Glutamatergic neuron (in vitro differentiated cells): ENCODE measurements at regions not wholly inside any gene's neighbourhood (a gene's known extent, or its start where the extent isn't known, plus 50 kb on each side); places are given as distances from the start of the nearest gene placed in this dataset.

Experiments used
- DNase-seq: peaks from one replicate; pipeline ENCODE4 v3.0.0; 2022
- H3K27ac Mint-ChIP-seq: one replicate; pipeline ENCODE4 v1.8.0; 2020; ENCODE audit warnings: mild to moderate bottlenecking, mixed read lengths, inconsistent platforms; ENCODE audit not compliant: unreplicated experiment
- H3K27me3 Mint-ChIP-seq: one replicate; pipeline ENCODE4 v1.8.0; 2020; ENCODE audit warnings: mild to moderate bottlenecking, moderate library complexity, mixed read lengths, inconsistent platforms; ENCODE audit not compliant: unreplicated experiment
- H3K36me3 Mint-ChIP-seq: one replicate; pipeline ENCODE4 v1.8.0; 2020; ENCODE audit warnings: mild to moderate bottlenecking, mixed read lengths, inconsistent platforms; ENCODE audit not compliant: unreplicated experiment
- H3K4me1 Mint-ChIP-seq: one replicate; pipeline ENCODE4 v1.8.0; 2020; ENCODE audit warnings: mild to moderate bottlenecking, low read depth, mixed read lengths, inconsistent platforms; ENCODE audit not compliant: unreplicated experiment
- H3K4me3 Mint-ChIP-seq: one replicate; pipeline ENCODE4 v1.8.0; 2020; ENCODE audit warnings: mild to moderate bottlenecking, mixed read lengths, inconsistent platforms; ENCODE audit not compliant: unreplicated experiment
- H3K9me3 Mint-ChIP-seq: one replicate; pipeline ENCODE4 v1.8.0; 2020; ENCODE audit warnings: mild to moderate bottlenecking, moderate library complexity, mixed read lengths, inconsistent platforms; ENCODE audit not compliant: unreplicated experiment
- TF ChIP-seq, protein P1 (sequence below): fragments of 200-600 bp; sonication (generic); IDR thresholded peaks from one replicate; pipeline ENCODE4 v1.5.0; 2021; ENCODE audit not compliant: partially characterized antibody, unreplicated experiment

DNA sequence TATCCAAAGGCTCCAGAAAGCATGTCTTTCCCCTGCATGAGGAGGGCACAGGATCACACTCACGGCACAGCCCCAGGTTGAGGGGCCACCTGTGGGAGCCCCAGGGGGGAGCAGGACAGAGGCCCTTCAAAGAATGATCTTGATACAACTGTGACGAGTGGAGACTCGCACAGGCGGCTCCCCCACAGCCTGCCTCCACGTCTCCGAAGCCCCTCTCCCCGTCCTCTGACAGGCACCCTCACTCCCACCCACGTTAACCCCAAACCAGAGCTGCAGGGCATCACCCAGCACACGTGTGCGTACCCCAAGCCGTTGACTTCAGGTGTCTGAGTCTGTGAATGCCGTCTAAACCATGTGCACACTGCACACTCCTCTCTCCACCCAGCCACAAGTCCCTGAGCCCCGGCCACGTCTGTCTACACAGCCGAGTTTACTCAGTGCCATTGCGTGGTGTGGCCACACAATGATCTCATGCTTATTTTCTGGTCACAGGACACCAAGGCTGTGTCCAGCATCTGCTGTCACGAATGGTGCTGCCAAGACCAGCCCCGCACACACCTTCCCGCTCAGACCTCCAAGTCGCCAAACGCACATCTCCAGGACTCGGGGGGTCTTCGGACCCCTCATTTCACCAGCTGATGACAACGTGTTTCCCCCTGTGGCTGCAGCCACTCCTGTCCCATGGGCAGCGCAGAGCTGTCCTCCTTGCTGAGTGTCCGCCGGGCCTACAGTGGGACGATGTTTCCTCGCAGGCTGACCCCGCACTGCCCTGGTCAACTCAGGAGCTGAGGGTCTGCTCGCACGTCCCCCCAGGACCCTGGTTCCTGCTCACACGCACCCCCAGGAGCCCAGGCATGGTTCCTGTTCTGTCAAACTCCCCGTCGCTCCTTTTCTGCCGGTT lies 251.2 kb downstream of the BRD1 start:
- TF ChIP-seq, protein P1, sequence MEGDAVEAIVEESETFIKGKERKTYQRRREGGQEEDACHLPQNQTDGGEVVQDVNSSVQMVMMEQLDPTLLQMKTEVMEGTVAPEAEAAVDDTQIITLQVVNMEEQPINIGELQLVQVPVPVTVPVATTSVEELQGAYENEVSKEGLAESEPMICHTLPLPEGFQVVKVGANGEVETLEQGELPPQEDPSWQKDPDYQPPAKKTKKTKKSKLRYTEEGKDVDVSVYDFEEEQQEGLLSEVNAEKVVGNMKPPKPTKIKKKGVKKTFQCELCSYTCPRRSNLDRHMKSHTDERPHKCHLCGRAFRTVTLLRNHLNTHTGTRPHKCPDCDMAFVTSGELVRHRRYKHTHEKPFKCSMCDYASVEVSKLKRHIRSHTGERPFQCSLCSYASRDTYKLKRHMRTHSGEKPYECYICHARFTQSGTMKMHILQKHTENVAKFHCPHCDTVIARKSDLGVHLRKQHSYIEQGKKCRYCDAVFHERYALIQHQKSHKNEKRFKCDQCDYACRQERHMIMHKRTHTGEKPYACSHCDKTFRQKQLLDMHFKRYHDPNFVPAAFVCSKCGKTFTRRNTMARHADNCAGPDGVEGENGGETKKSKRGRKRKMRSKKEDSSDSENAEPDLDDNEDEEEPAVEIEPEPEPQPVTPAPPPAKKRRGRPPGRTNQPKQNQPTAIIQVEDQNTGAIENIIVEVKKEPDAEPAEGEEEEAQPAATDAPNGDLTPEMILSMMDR, result no peak
- DNase-seq, result no peak
- Mint-ChIP-seq H3K27ac (no peak overlapping the region), H3K4me3 (no peak overlapping the region), H3K4me1 (no peaks in the 10 kb centered on the region), H3K36me3 (peaks cover 5% of the 10 kb centered on the region), H3K9me3 (peaks cover 34% of the 10 kb centered on the region), H3K27me3 (peaks cover 5% of the 10 kb centered on the region)

DNA sequence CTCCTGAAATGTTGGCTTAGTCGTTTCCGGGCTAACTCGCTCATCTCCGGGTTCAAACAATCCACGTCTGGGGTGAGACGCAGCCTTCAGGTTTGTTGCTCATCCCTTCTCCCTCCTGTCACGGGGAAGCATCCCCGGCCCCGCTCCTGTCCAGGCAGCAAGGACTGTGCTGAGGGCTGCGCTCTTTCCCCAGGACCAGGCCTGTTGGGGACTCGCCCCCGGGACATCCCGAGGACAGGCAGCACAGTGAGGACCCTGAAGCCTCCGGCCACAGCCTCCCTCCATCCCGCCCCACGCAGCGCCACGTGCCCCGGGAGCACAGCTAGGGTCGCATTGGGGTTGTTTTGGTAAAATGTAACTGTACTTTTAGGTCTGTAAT lies 252.0 kb downstream of the BRD1 start:
- Mint-ChIP-seq H3K4me3 (no peak overlapping the region), H3K9me3 (peaks cover 34% of the 10 kb centered on the region), H3K27me3 (peaks cover 5% of the 10 kb centered on the region), H3K4me1 (no peaks in the 10 kb centered on the region), H3K27ac (no peak overlapping the region), H3K36me3 (peaks cover 5% of the 10 kb centered on the region)
- DNase-seq, result no peak
- TF ChIP-seq, protein P1, result no peak

- peaks cover 33% of the 10 kb centered on the region for H3K9me3 Mint-ChIP-seq
- no peak overlapping the region for H3K4me3 Mint-ChIP-seq
- no peak for DNase-seq
- H3K36me3 Mint-ChIP-seq, result peaks cover 5% of the 10 kb centered on the region
- no peaks in the 10 kb centered on the region for H3K4me1 Mint-ChIP-seq
- TF ChIP-seq, protein P1, result no peak
- peaks cover 5% of the 10 kb centered on the region for H3K27me3 Mint-ChIP-seq
- no peak overlapping the region for H3K27ac Mint-ChIP-seq
Measured at GRCh38 chr22:49574881-49575702, 252.6 kb downstream of the BRD1 start.

- peaks cover 32% of the 10 kb centered on the region for H3K9me3 Mint-ChIP-seq
- TF ChIP-seq, protein P1, result no peak
- H3K27ac Mint-ChIP-seq, result no peak overlapping the region
- H3K36me3 Mint-ChIP-seq, result peaks cover 5% of the 10 kb centered on the region
- DNase-seq, result no peak
- H3K4me1 Mint-ChIP-seq, result no peaks in the 10 kb centered on the region
- H3K27me3 Mint-ChIP-seq, result peaks cover 5% of the 10 kb centered on the region
- no peak overlapping the region for H3K4me3 Mint-ChIP-seq
Measured at GRCh38 chr22:49574205-49574880, 253.3 kb downstream of the BRD1 start.
